IMR-90 (cell line): ENCODE measurements at regions not wholly inside any gene's neighbourhood (a gene's known extent, or its start where the extent isn't known, plus 50 kb on each side); places are given as distances from the start of the nearest gene placed in this dataset.

Experiments used
- CHD1 ChIP-seq: IDR thresholded peaks from 2 replicates; pipeline ENCODE4 v1.6.1; 2012; ENCODE audit warnings: low read depth, low read length, improper control_type of control experiment
- CTCF ChIP-seq: conservative IDR thresholded peaks from 2 replicates; pipeline ENCODE4 v1.5.1; 2012; ENCODE audit warnings: mild to moderate bottlenecking, low read depth, low read length, improper control_type of control experiment
- MAFK ChIP-seq: IDR thresholded peaks from 2 replicates; pipeline ENCODE4 v1.6.1; 2012; ENCODE audit warnings: low read depth, low read length, improper control_type of control experiment
- POLR2A ChIP-seq: IDR thresholded peaks from 2 replicates; pipeline ENCODE4 v1.6.1; 2012; ENCODE audit warnings: mild to moderate bottlenecking, low read depth, low read length

- TF ChIP-seq POLR2A (no peak), CHD1 (no peak), CTCF (no peak), MAFK (no peak)
These were observed 56.6 kb downstream of the MAFB start for GRCh38 chr20:40632346-40632976.
